Aorta (tissue), 5 donors: ENCODE measurements at regions not wholly inside any gene's neighbourhood (a gene's known extent, or its start where the extent isn't known, plus 50 kb on each side); places are given as distances from the start of the nearest gene placed in this dataset.
"Not testable (repeated sequence)": the region's sequence is repeated elsewhere in the genome, so short reads cannot be mapped to it uniquely, and the experiment has no call there.

Source experiments
- ATAC-seq: fragments of 200-7000 bp; cut with Tn5 transposase; one replicate; pipeline ENCODE4 v1.9.1; 2022; ENCODE audit warnings: moderate library complexity; ENCODE audit not compliant: low FRiP score
- DNase-seq, 2 donors: peaks; one replicate each; pipeline ENCODE4 v3.0.0-alpha.2; 2020
- H3K27ac ChIP-seq, 2 donors: one replicate each; pipeline ENCODE4 v1.5.1; 2013; ENCODE audit warnings: low read length in 2 of 2, mild to moderate bottlenecking in 2 of 2, moderate library complexity in 2 of 2, control low read depth in 1 of 2, inconsistent platforms in 1 of 2, low read depth in 1 of 2
- H3K27me3 ChIP-seq, 2 donors: one replicate each; pipeline ENCODE4 v1.6.1; 2013; ENCODE audit warnings: control low read depth in 1 of 2, low read length in 1 of 2, mild to moderate bottlenecking in 1 of 2, moderate library complexity in 1 of 2; ENCODE audit not compliant: insufficient read depth in 2 of 2, control insufficient read depth in 1 of 2
- H3K36me3 ChIP-seq, 2 donors: one replicate each; pipeline ENCODE4 v1.6.1; 2013; ENCODE audit warnings: control low read depth in 1 of 2, low read length in 1 of 2, mild to moderate bottlenecking in 1 of 2; ENCODE audit not compliant: insufficient read depth in 2 of 2, control insufficient read depth in 1 of 2
- H3K4me1 ChIP-seq, 2 donors: one replicate each; pipeline ENCODE4 v1.6.1; 2013; ENCODE audit warnings: low read length in 2 of 2, control low read depth in 1 of 2, mild to moderate bottlenecking in 1 of 2, moderate library complexity in 1 of 2; ENCODE audit not compliant: insufficient read depth in 2 of 2, control insufficient read depth in 1 of 2
- H3K4me3 ChIP-seq, 2 donors: one replicate each; pipeline ENCODE4 v1.5.1; 2013; ENCODE audit warnings: low read length in 2 of 2, control low read depth in 1 of 2, mild to moderate bottlenecking in 1 of 2
- H3K9me3 ChIP-seq: one replicate; pipeline ENCODE4 v1.6.1; 2013; ENCODE audit warnings: mild to moderate bottlenecking, low read length; ENCODE audit not compliant: control insufficient read depth
- WGBS, 2 donors: extraction: QIAGEN DNeasy Blood & Tissue Kit; methylation state at CpG; one replicate each; pipeline ENCODE4 v1.1.7; 2013; 5-methylcytosine and 5-hydroxymethylcytosine counted together
- intact Hi-C, 2 donors: fragments of 100-400 bp; cut with DNase I; formaldehyde crosslinking; loops; one replicate each; pipeline versions ENCODE4 v1.14.2 to v1.15.0; 2022
- donor health status: healthy with polysubstance abuse.
- donor health status: Bipolar disorder and iron deficiency.
- donor health status: DM: no; HTN: no; CAD: no.
- donor health status: DM: no; HTN: no; CAD: no.
- donor health status: DM: yes; HTN: yes; CAD: no.

DNA sequence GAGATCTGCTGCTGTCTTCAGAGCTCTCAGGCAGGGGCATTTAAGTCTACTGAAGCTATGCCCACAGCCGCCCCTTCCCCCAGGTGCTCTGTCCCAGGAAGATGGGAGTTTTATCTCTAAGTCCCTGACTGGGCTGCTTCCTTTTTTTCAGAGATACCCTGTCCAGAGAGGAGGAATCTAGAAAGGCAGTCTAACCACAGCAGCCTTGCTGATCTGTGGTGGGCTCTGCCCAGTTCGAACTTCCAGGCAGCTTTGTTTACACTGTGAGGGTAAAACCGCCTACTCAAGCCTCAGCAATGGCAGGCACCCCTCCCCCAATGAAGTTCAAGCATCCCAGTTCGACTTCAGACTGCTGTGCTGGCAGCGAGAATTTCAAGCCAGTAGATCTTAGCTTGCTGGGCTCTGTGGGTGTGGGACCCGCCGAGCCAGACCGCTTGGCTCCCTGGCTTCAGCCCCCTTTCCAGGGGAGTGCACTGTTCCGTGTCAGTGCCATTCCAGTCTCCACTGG, 1639.9 kb upstream of the ADGRL3 start:
- intact Hi-C loops, H3K4me1 ChIP-seq, H3K27ac ChIP-seq, H3K27me3 ChIP-seq, H3K9me3 ChIP-seq, ATAC-seq, H3K4me3 ChIP-seq, DNase-seq, H3K36me3 ChIP-seq: not testable (repeated sequence)
- 56 to 67% methylated on average over 9 of the region's 9 CpGs for WGBS, 2 donors

DNA sequence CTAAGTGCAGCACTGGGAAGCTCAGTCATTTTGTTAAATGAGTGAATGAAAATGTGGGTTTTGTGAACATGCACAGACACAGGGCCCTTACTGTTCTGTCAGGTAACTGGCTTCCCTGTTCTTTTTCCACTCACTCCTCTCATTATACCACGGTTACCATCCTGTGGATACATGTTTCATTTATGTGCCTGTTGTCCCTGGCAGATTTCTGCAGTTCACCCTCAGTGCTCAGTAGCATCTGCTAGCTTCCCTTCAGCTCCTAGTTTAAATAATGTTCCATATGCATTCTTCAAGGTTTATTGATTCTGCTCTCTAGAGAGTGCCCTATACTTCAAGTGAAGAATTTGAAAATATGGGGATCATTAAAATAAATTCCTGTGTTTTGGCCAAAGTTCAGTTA, 1634.3 kb upstream of the ADGRL3 start:
- ATAC-seq, result no peak
- Histone ChIP-seq H3K27me3 (no peaks in the 10 kb centered on the region), H3K4me1 (no peaks in the 10 kb centered on the region), H3K4me3 (no peak overlapping the region), H3K27ac (no peak overlapping the region), H3K9me3 (no peaks in the 10 kb centered on the region), H3K36me3 (no peaks in the 10 kb centered on the region)
- WGBS, 2 donors, result 80 to 90% methylated on average over 1 of the region's 1 CpG
- intact Hi-C loops, result no loop called here
- no peak for DNase-seq

DNA sequence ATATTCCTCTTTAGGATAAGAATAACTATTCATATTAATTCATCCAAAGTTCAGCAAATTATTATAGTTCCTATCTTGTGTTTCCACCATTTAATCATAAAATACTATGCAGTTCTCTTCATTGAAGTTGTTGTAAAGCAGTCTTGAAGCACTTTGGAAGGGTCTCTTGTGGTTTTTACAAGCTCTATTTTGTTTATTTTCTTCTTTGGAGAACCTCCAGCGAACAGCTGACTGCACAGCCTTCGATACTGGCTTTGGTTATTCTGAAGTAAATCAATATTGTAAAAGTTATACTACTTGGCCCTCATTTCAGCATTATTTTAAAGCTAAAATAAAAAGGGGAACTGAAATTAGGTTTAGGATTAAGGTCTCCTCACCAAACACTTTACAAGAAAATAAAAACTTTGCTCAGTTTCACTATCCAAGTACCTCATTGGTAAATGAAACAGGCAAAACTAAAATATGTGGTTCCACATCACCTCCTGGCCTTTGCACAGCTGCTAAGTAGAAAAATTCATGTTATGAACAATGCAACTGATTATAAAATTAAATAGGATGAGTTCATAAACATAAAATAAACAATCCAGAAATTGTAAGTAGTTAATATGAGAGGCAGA, 1629.2 kb upstream of the ADGRL3 start:
- intact Hi-C loops, result no loop called here
- H3K9me3 ChIP-seq, result no peaks in the 10 kb centered on the region
- ATAC-seq, result no peak
- WGBS, 2 donors, result 44 to 66% methylated on average over 2 of the region's 2 CpGs
- H3K4me3 ChIP-seq, result no peak overlapping the region
- H3K27ac ChIP-seq, result no peak overlapping the region
- DNase-seq, result no peak
- no peaks in the 10 kb centered on the region for H3K27me3 ChIP-seq
- H3K36me3 ChIP-seq, result no peaks in the 10 kb centered on the region
- no peaks in the 10 kb centered on the region for H3K4me1 ChIP-seq

DNA sequence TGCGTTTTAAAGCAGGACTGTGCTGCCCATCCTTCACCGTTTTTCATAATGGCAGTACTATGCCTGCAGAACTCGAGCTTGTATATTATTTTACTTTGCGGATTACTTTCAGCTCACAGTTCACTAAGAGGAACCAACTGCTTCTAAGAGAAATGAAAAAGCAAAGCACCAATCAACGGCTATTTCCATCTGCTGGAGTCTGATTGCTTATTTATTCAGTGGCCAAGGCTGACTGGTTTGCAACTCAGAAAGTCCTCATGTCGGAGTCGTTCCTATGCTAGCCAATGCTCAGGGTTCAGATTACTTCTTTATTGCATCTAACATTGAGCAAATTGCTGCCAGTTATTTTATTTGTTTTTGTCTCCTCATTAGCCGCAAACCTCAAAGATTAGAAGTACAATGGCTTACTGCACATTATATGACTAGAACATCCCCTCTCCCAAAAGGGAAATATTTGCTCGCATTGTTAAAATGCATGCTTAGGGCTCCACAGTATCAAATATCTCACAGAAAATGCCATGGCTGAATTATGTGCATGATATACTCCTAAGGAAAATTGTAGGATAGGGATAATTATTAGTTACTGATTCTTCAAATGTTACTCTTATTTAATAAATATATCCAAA, 1628.2 kb upstream of the ADGRL3 start:
- intact Hi-C loops, result no loop called here
- H3K4me1 ChIP-seq, result no peaks in the 10 kb centered on the region
- no peaks in the 10 kb centered on the region for H3K36me3 ChIP-seq
- DNase-seq (no peak), ATAC-seq (no peak)
- no peaks in the 10 kb centered on the region for H3K9me3 ChIP-seq
- 24 to 46% methylated on average over 9 of the region's 9 CpGs for WGBS, 2 donors
- H3K27ac ChIP-seq, result no peak overlapping the region
- no peak overlapping the region for H3K4me3 ChIP-seq
- H3K27me3 ChIP-seq, result no peaks in the 10 kb centered on the region

DNA sequence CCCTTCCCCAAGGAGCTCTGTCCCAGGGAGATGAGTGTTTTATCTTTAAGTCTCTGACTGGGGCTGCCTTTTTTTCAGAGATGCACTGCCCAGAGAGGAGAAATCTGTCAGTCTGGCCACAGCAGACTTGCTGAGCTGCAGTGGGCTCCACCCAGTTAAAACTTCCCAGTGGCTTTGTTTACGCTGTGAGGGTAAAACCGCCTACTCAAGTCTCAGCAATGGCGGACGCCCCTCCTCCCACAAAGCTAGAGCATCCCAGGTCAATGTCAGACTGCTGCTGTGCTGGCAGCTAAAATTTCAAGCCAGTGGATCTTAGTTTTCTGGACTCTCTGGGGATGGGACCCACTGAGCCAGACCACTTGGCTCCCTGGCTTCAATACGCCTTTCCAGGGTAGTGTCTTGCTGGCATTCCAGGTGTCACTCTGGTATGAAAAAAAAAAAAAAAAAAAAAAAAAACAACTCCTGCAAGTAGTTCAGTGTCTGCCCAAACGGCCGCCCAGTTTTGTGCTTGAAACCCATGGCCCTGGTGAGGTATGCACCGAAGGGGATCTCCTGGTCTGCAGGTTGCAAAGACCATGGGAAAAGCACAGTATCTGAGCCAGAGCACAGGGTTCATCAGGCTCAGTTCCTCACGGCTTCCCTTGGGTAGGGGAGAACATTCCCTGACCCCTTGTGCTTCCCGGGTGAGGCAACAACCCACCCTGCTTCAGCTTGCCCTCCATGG, 1616.1 kb upstream of the ADGRL3 start:
- 79 to 84% methylated on average over 10 of the region's 10 CpGs for WGBS, 2 donors

DNA sequence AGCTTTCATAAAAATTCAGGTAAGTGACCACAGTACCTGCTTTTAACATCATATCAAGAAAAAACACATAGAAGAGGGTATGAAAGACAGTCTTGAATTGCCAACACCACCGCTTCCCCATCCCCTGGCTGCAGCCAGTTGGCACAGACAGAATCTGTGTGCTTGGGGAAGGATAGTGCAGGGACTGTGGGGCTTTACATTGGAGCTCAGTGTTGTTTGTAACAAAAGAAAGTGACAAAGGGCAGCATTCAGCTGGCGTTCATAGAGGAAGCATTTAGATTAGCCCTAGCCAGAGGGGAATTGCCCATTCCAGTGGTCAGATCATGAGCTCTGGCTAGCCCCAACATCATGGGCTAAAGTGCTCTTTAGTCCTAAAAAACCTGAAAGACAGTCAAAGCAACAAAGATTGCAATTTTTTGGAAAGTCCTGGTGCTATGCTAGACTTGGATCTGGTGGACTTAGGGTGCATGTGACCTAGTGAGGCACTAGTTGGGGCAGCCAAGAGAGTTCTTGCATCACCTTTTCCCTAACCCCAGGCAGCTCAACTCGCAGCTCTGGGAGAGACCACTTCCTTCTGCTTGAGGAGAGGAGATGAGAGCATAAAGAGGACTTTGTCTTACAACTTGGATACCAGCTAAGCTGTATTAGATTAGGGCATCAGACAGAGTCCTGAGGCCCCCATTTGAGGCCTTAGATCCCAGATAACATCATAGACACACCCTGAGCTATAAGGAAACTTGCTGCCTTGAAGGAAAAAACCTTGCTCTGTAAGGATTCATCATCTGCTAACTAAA, 1602.4 kb upstream of the ADGRL3 start:
- intact Hi-C loops, result no loop called here
- 65 to 75% methylated on average over 3 of the region's 3 CpGs for WGBS, 2 donors
- Histone ChIP-seq H3K27ac (no peak overlapping the region), H3K4me3 (no peak overlapping the region), H3K36me3 (no peaks in the 10 kb centered on the region), H3K4me1 (no peaks in the 10 kb centered on the region), H3K27me3 (no peaks in the 10 kb centered on the region), H3K9me3 (peaks cover 2% of the 10 kb centered on the region)
- no peak for DNase-seq
- ATAC-seq, result no peak

More for the DNA sequence above, 1616.1 kb upstream of the ADGRL3 start:
- DNase-seq (no peak), ATAC-seq (no peak)
- intact Hi-C loops, result no loop called here
- H3K36me3 ChIP-seq, result no peaks in the 10 kb centered on the region
- no peaks in the 10 kb centered on the region for H3K9me3 ChIP-seq
- H3K4me3 ChIP-seq, result no peak overlapping the region
- H3K27me3 ChIP-seq, result no peaks in the 10 kb centered on the region
- no peak overlapping the region for H3K27ac ChIP-seq
- H3K4me1 ChIP-seq, result no peaks in the 10 kb centered on the region

DNA sequence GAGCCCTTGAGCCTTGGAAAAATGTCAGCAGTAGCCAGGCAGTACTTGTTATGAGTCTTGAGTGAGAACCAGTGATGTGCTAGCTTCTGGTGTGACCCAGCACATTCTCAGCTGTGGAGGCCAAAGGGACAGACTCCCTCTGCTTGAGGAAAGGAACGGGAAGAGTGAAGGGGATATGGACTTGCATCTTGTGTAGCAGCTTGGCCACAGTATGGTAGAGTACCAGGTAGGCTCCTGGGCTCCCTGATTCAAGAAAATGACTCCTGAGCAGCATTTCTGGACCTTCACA, 1601.9 kb upstream of the ADGRL3 start:
- intact Hi-C loops, result no loop called here
- no peaks in the 10 kb centered on the region for H3K27me3 ChIP-seq
- H3K9me3 ChIP-seq, result peaks cover 2% of the 10 kb centered on the region
- no peak overlapping the region for H3K4me3 ChIP-seq
- ATAC-seq (no peak), DNase-seq (no peak)
- H3K4me1 ChIP-seq, result no peaks in the 10 kb centered on the region
- 79 to 94% methylated on average over 1 of the region's 1 CpG for WGBS, 2 donors
- H3K27ac ChIP-seq, result no peak overlapping the region
- H3K36me3 ChIP-seq, result no peaks in the 10 kb centered on the region

DNA sequence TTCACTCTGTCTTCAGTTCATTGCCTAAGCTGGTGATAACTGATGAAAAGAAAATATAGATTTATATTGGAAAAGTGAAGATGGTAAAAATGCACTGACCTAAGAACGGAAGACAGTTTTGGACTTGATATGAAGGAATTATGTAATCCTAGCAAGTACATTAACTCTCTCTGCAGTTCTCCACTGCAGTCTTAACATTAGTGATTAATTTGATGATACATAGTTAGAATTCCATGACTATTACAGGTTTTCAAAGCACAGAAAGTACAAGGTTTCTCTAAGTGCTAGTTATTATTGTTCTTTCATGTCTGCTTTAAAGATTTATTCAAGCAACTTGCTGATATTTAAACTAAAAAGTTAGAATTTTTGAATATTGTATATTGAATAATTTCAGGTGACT, 1591.7 kb upstream of the ADGRL3 start:
- Histone ChIP-seq H3K27ac (no peak overlapping the region), H3K9me3 (no peaks in the 10 kb centered on the region), H3K27me3 (no peaks in the 10 kb centered on the region), H3K36me3 (no peaks in the 10 kb centered on the region), H3K4me1 (peaks cover 2 to 3% of the 10 kb centered on the region in 2 donors), H3K4me3 (no peak overlapping the region)
- 38 to 50% methylated on average over 1 of the region's 1 CpG for WGBS, 2 donors
- ATAC-seq (no peak), DNase-seq (no peak)
- intact Hi-C loops, result no loop called here
